ENCODE measurements at regions not wholly inside any gene's neighbourhood (a gene's known extent, or its start where the extent isn't known, plus 50 kb on each side); places are given as distances from the start of the nearest gene placed in this dataset.

DNA sequence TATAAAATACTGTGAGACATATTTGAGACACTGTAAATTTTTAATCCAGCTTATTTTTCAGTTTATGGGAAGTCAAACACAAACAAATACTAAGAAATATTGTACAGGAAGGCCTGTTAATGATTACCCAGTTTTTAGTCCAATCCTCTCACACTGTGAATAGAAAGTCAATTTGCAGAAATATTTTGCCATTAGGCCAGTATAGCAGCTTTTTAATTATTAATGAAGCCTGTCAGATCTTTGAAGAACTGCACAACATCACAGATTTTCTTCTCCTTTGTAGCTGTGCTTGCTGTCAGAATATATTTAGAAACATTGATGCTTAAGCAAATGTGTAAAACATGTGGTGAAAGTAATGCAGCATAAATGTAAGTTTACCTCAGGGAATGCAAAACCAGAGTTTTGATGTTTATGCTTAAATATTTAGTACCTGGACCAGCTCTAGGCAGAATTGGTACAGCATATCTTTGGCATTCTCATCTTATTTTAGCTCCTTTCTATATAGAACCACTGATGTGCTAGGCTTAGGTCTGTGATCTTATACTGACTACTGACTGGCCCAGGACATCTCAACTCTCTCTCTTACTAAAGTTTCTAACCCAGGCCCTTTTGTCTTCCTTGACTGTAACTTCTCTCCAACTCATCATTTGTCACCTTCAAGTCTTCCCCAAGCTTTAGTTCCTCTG is 230.8 kb upstream of the NAV3 start:
- Mint-ChIP-seq H3K9me3 (no peaks in the 10 kb centered on the region), H3K36me3 (ENCODE audit: low read depth) (no peaks in the 10 kb centered on the region), H3K4me3 (no peak overlapping the region), H3K27ac (no peak overlapping the region), H3K4me1 (peaks cover 2% of the 10 kb centered on the region), H3K27me3 (ENCODE audit: insufficient read depth) (peaks cover 36% of the 10 kb centered on the region)
- Histone ChIP-seq H3K9me3 (ENCODE audit: control insufficient read depth, low read length) (no peaks in the 10 kb centered on the region), H3K4me1 (ENCODE audit: control insufficient read depth, insufficient read depth, low read length) (no peaks in the 10 kb centered on the region), H3K9ac (ENCODE audit: extremely low read depth, low read length, poor library complexity, severe bottlenecking) (no peak overlapping the region), H3K4me3 (ENCODE audit: low read length) (no peak overlapping the region), H3K27ac (ENCODE audit: low read depth, low read length) (no peak overlapping the region), H3K27me3 (ENCODE audit: control insufficient read depth, insufficient read depth, low read length, poor library complexity, severe bottlenecking) (peaks cover 50% of the 10 kb centered on the region), H3K36me3 (ENCODE audit: control insufficient read depth, insufficient read depth, low read length) (no peaks in the 10 kb centered on the region)
- no peak for DNase-seq
- TF ChIP-seq CTCF (conservative IDR thresholded peaks at IDR 0.05), result no peak

GRCh38 chr12:77594366-77594765 is 236.3 kb upstream of the NAV3 start:
- Histone ChIP-seq H3K27ac (ENCODE audit: low read depth, low read length) (no peak overlapping the region), H3K4me3 (ENCODE audit: low read length) (no peak overlapping the region), H3K4me1 (ENCODE audit: control insufficient read depth, insufficient read depth, low read length) (no peaks in the 10 kb centered on the region), H3K9me3 (ENCODE audit: control insufficient read depth, low read length) (no peaks in the 10 kb centered on the region), H3K9ac (ENCODE audit: extremely low read depth, low read length, poor library complexity, severe bottlenecking) (no peak overlapping the region), H3K36me3 (ENCODE audit: control insufficient read depth, insufficient read depth, low read length) (no peaks in the 10 kb centered on the region), H3K27me3 (ENCODE audit: control insufficient read depth, insufficient read depth, low read length, poor library complexity, severe bottlenecking) (peaks cover 25% of the 10 kb centered on the region)
- no peak for DNase-seq
- H3K4me1 Mint-ChIP-seq, result peaks cover 19% of the 10 kb centered on the region
- no peak for TF ChIP-seq CTCF (conservative IDR thresholded peaks at IDR 0.05)
- 89% methylated on average over 3 of the region's 3 CpGs; no CpG with 5 or more reads in 1 of the 2 experiments for WGBS, 2 experiments (ENCODE audit: insufficient coverage in 1 of 2, insufficient read length in 1 of 2)
- no peak overlapping the region for H3K27ac Mint-ChIP-seq
- H3K4me3 Mint-ChIP-seq, result no peak overlapping the region
- H3K27me3 Mint-ChIP-seq (ENCODE audit: insufficient read depth), result peaks cover 18% of the 10 kb centered on the region
- no peaks in the 10 kb centered on the region for H3K9me3 Mint-ChIP-seq
- no peaks in the 10 kb centered on the region for H3K36me3 Mint-ChIP-seq (ENCODE audit: low read depth)

GRCh38 chr12:77592836-77593235 is 237.9 kb upstream of the NAV3 start:
- 80 to 97% methylated on average over 2 of the region's 2 CpGs for WGBS, 2 experiments (ENCODE audit: insufficient coverage in 1 of 2, insufficient read length in 1 of 2)
- Mint-ChIP-seq H3K27me3 (ENCODE audit: insufficient read depth) (peaks cover 14% of the 10 kb centered on the region), H3K27ac (no peak overlapping the region), H3K4me3 (no peak overlapping the region), H3K4me1 (peaks cover 19% of the 10 kb centered on the region), H3K9me3 (no peaks in the 10 kb centered on the region), H3K36me3 (ENCODE audit: low read depth) (no peaks in the 10 kb centered on the region)
- no peak for TF ChIP-seq CTCF (conservative IDR thresholded peaks at IDR 0.05)
- peaks cover 18% of the 10 kb centered on the region for H3K27me3 ChIP-seq (ENCODE audit: control insufficient read depth, insufficient read depth, low read length, poor library complexity, severe bottlenecking)
- no peak overlapping the region for H3K27ac ChIP-seq (ENCODE audit: low read depth, low read length)
- DNase-seq, result no peak
- H3K9me3 ChIP-seq (ENCODE audit: control insufficient read depth, low read length), result no peaks in the 10 kb centered on the region
- no peak overlapping the region for H3K4me3 ChIP-seq (ENCODE audit: low read length)
- no peaks in the 10 kb centered on the region for H3K36me3 ChIP-seq (ENCODE audit: control insufficient read depth, insufficient read depth, low read length)
- H3K9ac ChIP-seq (ENCODE audit: extremely low read depth, low read length, poor library complexity, severe bottlenecking), result no peak overlapping the region
- no peaks in the 10 kb centered on the region for H3K4me1 ChIP-seq (ENCODE audit: control insufficient read depth, insufficient read depth, low read length)
